Ishikawa (cell line): ENCODE measurements at regions not wholly inside any gene's neighbourhood (a gene's known extent, or its start where the extent isn't known, plus 50 kb on each side); places are given as distances from the start of the nearest gene placed in this dataset.

Source experiments
- CEBPB ChIP-seq: IDR thresholded peaks from 2 replicates; pipeline ENCODE4 v1.6.1; 2012
- CREB1 ChIP-seq: IDR thresholded peaks from 2 replicates; pipeline ENCODE4 v1.6.1; 2012; ENCODE audit warnings: low read depth
- EGR1 ChIP-seq: IDR thresholded peaks from 2 replicates; pipeline ENCODE4 v1.6.1; 2012
- EP300 ChIP-seq: IDR thresholded peaks from 2 replicates; pipeline ENCODE4 v1.6.1; 2012; ENCODE audit warnings: borderline replicate concordance
- FOXM1 ChIP-seq: IDR thresholded peaks from 2 replicates; pipeline ENCODE4 v1.6.1; 2012; ENCODE audit warnings: low read depth, borderline replicate concordance
- MAX ChIP-seq: IDR thresholded peaks from 2 replicates; pipeline ENCODE4 v1.6.1; 2012
- NFIC ChIP-seq: IDR thresholded peaks from 2 replicates; pipeline ENCODE4 v1.6.1; 2012
- RAD21 ChIP-seq: IDR thresholded peaks from 2 replicates; pipeline ENCODE4 v1.6.1; 2012; ENCODE audit warnings: low read depth
- REST ChIP-seq: IDR thresholded peaks from 2 replicates; pipeline ENCODE4 v1.6.1; 2012; ENCODE audit warnings: low read depth, mild to moderate bottlenecking
- TAF1 ChIP-seq: IDR thresholded peaks from 2 replicates; pipeline ENCODE4 v1.6.1; 2012; ENCODE audit warnings: low read depth, mild to moderate bottlenecking
- TCF12 ChIP-seq: IDR thresholded peaks from 2 replicates; pipeline ENCODE4 v1.6.1; 2012; ENCODE audit warnings: low read depth
- TEAD4 ChIP-seq: IDR thresholded peaks from 2 replicates; pipeline ENCODE4 v1.6.1; 2012
- YY1 ChIP-seq: IDR thresholded peaks from 2 replicates; pipeline ENCODE4 v1.6.1; 2012; ENCODE audit warnings: low read depth
- ZBTB7A ChIP-seq: IDR thresholded peaks from 2 replicates; pipeline ENCODE4 v1.6.1; 2012; ENCODE audit warnings: low read depth
- TF ChIP-seq, protein P1 (sequence below): IDR thresholded peaks from 2 replicates; pipeline ENCODE4 v1.6.1; 2012

DNA sequence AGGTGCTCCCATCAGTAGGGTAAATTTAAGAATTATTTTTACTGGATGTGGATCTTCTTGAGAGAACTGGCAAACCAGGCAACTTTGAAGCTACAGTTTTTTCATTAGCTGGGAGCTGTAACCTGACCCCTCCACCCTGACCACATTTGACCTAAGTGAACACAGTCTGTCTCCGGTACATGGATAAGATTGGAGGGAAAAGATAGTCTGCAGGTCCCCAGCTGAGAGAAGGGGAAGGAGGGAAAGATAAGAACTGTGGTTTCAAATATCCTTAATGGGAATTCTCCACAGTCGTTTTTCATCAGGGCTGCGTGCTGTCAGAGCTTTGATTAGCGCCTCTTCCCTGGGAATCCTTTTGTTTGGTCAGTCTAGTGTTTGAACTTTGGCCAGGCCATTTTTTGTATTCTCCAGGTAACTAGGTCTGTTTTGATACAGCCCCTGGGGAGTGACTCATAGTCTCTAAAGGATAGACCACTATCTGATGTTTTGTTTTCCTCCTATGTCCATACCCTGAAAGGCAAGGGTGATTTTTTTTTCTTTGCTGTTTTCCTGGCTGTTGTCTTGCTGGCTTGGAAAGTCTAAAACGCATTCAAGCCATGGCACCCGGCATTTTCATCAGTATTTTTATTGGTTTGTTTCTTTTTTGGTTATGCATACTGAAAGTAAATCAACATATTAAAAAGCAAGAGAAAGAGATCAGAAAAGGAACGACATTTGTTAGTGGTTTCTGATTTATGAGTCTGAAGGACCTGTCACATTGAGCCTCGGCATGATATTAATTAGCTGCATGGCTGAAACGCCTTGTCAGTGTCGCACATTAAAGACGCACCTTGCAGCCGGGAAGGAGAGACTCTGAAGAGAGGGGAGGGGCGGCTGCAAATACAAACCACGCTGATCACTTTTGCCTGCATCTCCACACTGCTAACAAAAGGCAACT, 183.4 kb upstream of the FN1 start:
- TF ChIP-seq CEBPB = no peak
- TF ChIP-seq FOXM1 = no peak
- TF ChIP-seq MAX = no peak
- TF ChIP-seq ZBTB7A = no peak
- no peak for TF ChIP-seq NFIC
- no peak for TF ChIP-seq REST
- TF ChIP-seq TAF1 = no peak
- no peak for TF ChIP-seq YY1
- no peak for TF ChIP-seq CREB1
- TF ChIP-seq TEAD4 = no peak
- no peak for TF ChIP-seq EP300
- TF ChIP-seq, protein P1, sequence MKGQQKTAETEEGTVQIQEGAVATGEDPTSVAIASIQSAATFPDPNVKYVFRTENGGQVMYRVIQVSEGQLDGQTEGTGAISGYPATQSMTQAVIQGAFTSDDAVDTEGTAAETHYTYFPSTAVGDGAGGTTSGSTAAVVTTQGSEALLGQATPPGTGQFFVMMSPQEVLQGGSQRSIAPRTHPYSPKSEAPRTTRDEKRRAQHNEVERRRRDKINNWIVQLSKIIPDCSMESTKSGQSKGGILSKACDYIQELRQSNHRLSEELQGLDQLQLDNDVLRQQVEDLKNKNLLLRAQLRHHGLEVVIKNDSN = no peak

DNA sequence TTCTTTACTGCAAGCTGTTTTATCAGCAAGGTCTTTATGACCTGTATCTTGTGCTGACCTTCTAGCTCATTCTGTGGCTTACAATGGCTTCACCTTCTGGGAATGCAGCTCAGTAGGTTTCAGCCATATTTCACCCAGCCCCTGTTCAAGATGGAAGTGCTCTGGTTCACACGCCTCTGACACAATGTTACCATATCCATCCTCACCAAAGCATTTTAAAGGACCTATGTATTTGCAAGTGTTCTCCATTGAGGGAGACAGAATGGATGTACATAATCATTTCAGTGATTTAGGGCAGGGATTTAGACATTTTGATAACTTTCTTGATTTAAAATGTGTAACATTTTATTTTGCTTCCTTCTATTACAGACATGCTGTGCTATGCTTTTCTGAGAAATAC, 182.3 kb upstream of the FN1 start:
- TF ChIP-seq ZBTB7A (no peak), TCF12 (no peak), NFIC (no peak), TEAD4 (no peak)

- no peak for TF ChIP-seq CEBPB
- no peak for TF ChIP-seq MAX
- TF ChIP-seq TCF12 = no peak
- TF ChIP-seq NFIC = no peak
- TF ChIP-seq CREB1 = no peak
- TF ChIP-seq EGR1 = no peak
- TF ChIP-seq TEAD4 = no peak
- no peak for TF ChIP-seq ZBTB7A
- TF ChIP-seq YY1 = no peak
Observed at GRCh38 chr2:215617060-215617824, 181.4 kb upstream of the FN1 start.

DNA sequence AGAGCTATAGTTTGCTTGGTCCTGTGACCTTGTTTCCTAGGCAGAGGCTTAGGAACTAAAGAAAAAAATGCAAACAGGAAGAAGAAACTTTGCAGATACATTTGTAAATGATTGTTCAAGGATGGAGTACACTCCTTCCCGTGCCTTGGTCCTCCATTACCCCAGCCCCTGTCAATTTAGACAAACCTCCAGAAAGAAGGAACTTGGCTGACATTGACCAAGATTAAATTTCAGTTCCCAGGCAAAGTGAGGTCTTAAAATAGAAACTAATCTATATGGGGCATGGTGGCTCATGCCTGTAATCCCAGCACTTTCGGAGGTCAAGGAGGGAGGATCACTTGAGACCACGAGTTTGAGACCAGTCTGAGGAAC, 179.9 kb upstream of the FN1 start:
- TF ChIP-seq NFIC = no peak
- no peak for TF ChIP-seq ZBTB7A
- no peak for TF ChIP-seq TAF1
- TF ChIP-seq CEBPB = no peak
- no peak for TF ChIP-seq MAX
- TF ChIP-seq RAD21 = no peak
- no peak for TF ChIP-seq YY1
- no peak for TF ChIP-seq CREB1
- no peak for TF ChIP-seq EGR1
- TF ChIP-seq TEAD4 = no peak
- TF ChIP-seq TCF12 = no peak
- TF ChIP-seq FOXM1 = no peak
- TF ChIP-seq, protein P1 = no peak
- no peak for TF ChIP-seq EP300
- no peak for TF ChIP-seq REST

DNA sequence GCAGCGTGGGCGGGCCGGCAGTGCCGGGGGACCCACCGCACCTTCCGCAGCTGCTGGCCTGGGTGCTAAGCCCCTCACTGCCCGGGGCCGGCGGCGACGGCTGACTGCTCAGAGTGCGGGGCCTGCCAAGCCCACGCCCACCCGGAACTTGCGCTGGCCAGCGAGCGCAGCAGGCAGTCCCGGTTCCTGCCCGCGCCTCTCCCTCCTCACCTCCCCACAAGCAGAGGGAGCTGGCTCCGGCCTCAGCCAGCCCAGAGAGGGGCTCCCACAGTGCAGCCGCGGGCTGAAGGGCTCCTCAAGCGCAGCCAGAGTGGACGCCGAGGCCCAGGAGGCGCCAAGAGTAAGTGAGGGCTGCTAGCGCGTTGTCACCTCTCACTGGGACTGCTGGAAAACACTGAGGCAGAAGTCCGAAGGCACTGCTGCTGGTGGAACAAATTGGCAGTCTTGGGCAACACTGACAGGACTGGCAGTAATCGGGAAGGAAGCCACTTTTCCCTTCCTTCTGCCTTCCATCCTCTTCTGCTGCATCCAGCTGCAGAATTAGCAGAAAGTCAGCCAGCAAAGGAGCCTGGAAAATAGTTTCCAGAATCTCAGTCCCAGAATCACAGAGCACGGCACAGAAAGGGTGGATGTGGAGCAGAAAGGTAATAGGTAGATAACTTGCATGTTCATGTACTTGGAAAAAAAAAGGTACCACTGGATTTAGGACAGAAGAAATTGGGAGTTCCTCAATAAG, 179.4 kb upstream of the FN1 start:
- TF ChIP-seq TAF1 (no peak), ZBTB7A (no peak), EGR1 (no peak)

GRCh38 chr2:215614296-215614695, 178.4 kb upstream of the FN1 start:
- TF ChIP-seq FOXM1 = no peak
- TF ChIP-seq MAX = no peak
- no peak for TF ChIP-seq NFIC
- TF ChIP-seq, protein P1 = no peak
- TF ChIP-seq RAD21 = no peak
- no peak for TF ChIP-seq YY1
- no peak for TF ChIP-seq EP300
- TF ChIP-seq TAF1 = no peak
- no peak for TF ChIP-seq TCF12
- TF ChIP-seq REST = no peak
- no peak for TF ChIP-seq ZBTB7A
- no peak for TF ChIP-seq CREB1
- TF ChIP-seq EGR1 = no peak
- TF ChIP-seq CEBPB = no peak
- no peak for TF ChIP-seq TEAD4
